Bronchial epithelial cell (primary cell): ENCODE measurements at regions not wholly inside any gene's neighbourhood (a gene's known extent, or its start where the extent isn't known, plus 50 kb on each side); places are given as distances from the start of the nearest gene placed in this dataset.

Experiments
- DNase-seq: peaks from one replicate; pipeline ENCODE4 v3.0.0-alpha.2; 2010; ENCODE audit warnings: low read depth
- FAIRE-seq: peaks from 2 replicates; lab custom pipeline; 2011; peaks lifted over from hg19 to GRCh38; lab: Jason Lieb, UNC
- H3K27me3 ChIP-seq: 2 replicates; pipeline ENCODE4 v1.5.1; 2011; ENCODE audit warnings: low read length; ENCODE audit not compliant: control insufficient read depth, insufficient read depth
- H3K36me3 ChIP-seq: 2 replicates; pipeline ENCODE4 v1.5.1; 2011; ENCODE audit warnings: low read length; ENCODE audit not compliant: control insufficient read depth, insufficient read depth
- H3K4me3 ChIP-seq: 2 replicates; pipeline ENCODE4 v1.5.1; 2011; ENCODE audit warnings: mild to moderate bottlenecking, low read depth, low read length, control low read depth
- CTCF ChIP-seq: IDR thresholded peaks from 2 replicates; pipeline ENCODE4 v1.5.1; 2011; ENCODE audit warnings: mild to moderate bottlenecking, moderate library complexity, low read length, control low read depth, inconsistent platforms; ENCODE audit not compliant: insufficient read depth, severe bottlenecking

DNA sequence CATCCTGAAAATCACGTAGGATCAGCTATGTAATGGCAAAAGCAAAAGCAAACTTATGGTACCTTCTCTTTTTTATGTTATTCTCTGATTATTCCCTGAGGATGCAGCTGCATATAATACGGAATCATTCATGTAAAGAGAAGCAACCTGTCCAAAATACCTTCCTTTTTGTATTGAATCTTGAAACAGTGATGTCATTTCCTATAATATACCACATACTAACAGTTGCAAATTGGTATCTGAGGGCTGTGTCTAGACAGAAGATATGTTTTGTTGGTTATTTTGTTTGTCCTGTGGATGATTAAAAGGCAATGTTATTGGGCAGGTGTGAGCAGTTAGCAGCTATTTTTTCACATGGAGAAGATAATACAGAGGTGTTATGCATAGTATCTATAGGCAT, 161.4 kb upstream of the AHI1 start:
- Histone ChIP-seq H3K4me3 (no peak overlapping the region), H3K27me3 (no peaks in the 10 kb centered on the region), H3K36me3 (no peaks in the 10 kb centered on the region)
- no peak for TF ChIP-seq CTCF
- DNase-seq, result no peak
- no peak for FAIRE-seq

- Histone ChIP-seq H3K27me3 (no peaks in the 10 kb centered on the region), H3K36me3 (no peaks in the 10 kb centered on the region), H3K4me3 (no peak overlapping the region)
- no peak for TF ChIP-seq CTCF
- FAIRE-seq (no peak), DNase-seq (no peak)
Measured at GRCh38 chr6:135664527-135664926, 167.0 kb upstream of the AHI1 start.

- Histone ChIP-seq H3K27me3 (no peaks in the 10 kb centered on the region), H3K4me3 (no peak overlapping the region), H3K36me3 (no peaks in the 10 kb centered on the region)
- FAIRE-seq (no peak), DNase-seq (peak; percentile 60)
- no peak for TF ChIP-seq CTCF
Measured at GRCh38 chr6:135665935-135666334, 168.4 kb upstream of the AHI1 start.

- Histone ChIP-seq H3K4me3 (no peak overlapping the region), H3K36me3 (no peaks in the 10 kb centered on the region), H3K27me3 (no peaks in the 10 kb centered on the region)
- FAIRE-seq, result no peak
- TF ChIP-seq CTCF, result no peak
- peak; percentile 37 for DNase-seq
Measured at GRCh38 chr6:135667691-135668455, 170.3 kb upstream of the AHI1 start.

- no peak for TF ChIP-seq CTCF
- no peaks in the 10 kb centered on the region for H3K27me3 ChIP-seq
- H3K36me3 ChIP-seq, result no peaks in the 10 kb centered on the region
- no peak overlapping the region for H3K4me3 ChIP-seq
- DNase-seq, result no peak
- FAIRE-seq, result no peak
Measured at GRCh38 chr6:135672256-135672655, 174.7 kb upstream of the AHI1 start.
